Fibroblast of the aortic adventitia (primary cell): ENCODE measurements at regions not wholly inside any gene's neighbourhood (a gene's known extent, or its start where the extent isn't known, plus 50 kb on each side); places are given as distances from the start of the nearest gene placed in this dataset.

Experiments used
- DNase-seq: peaks from one replicate; pipeline ENCODE4 v3.0.0-alpha.2; 2010; ENCODE audit warnings: low read depth
- H3K4me3 ChIP-seq: 2 replicates; pipeline ENCODE4 v1.5.1; 2011; ENCODE audit warnings: low read depth, mild to moderate bottlenecking, control low read depth, low read length, moderate library complexity
- CTCF ChIP-seq: IDR thresholded peaks from 2 replicates; pipeline ENCODE4 v1.5.1; 2011; ENCODE audit warnings: mild to moderate bottlenecking, low read length, control low read depth, inconsistent platforms; ENCODE audit not compliant: insufficient read depth

- H3K4me3 ChIP-seq: no peak overlapping the region
- DNase-seq: no peak
- no peak for TF ChIP-seq CTCF
Observed at GRCh38 chr5:56712895-56713591, 102.3 kb upstream of the MAP3K1 start.

DNA sequence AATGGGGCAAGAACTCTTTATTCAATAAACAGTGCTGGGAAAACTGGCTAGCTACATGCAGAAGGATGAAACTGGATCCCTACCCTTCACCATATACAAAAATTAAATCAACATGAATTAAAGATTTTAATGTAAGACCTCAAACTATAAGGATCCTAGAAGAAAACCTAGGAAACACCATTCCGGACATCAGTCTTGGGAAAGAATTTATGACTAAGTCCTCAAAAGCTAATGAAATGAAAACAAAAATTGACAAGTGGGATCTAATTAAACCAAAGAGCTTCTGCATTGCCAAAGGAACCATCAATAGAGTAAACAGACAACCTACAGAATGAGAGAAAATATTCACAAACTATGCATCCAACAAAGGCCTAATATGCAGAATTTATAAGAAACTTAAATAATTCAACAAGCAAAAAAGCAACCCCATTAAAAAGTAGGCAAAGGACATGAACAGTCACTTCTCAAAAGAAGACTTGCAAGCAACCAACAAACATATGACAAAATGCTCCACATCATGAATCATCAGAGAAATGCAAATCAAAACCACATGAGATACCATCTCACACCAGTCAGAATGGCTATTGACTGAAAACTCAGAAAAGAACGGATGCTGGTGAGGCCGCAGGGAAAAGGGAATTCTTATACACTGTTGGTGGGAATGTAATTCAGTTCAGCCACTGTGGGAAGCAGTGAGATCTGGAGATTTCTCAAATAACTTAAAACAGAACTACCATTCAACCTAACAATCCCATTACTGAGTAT, 104.3 kb upstream of the MAP3K1 start:
- H3K4me3 ChIP-seq: no peak overlapping the region
- DNase-seq: no peak
- TF ChIP-seq CTCF: no peak

DNA sequence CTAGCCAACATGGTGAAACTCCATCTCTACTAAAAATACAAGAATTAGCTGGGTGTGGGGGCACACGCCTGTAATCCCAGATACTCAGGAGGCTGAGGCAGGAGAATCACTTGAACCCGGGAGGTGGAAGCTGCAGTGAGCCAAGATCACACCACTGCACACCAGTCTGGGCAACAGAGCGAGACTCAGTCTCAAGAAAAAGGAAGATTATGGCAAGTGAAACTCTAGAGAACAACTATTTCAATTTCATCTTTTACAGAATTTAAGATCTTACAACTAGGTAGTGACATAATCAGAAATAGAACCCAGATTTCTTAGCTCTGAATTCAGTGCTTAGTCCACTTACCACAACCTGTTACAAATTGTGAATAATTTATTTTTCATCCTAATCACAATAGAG, 108.8 kb upstream of the MAP3K1 start:
- no peak overlapping the region for H3K4me3 ChIP-seq
- no peak for TF ChIP-seq CTCF
- DNase-seq: no peak

DNA sequence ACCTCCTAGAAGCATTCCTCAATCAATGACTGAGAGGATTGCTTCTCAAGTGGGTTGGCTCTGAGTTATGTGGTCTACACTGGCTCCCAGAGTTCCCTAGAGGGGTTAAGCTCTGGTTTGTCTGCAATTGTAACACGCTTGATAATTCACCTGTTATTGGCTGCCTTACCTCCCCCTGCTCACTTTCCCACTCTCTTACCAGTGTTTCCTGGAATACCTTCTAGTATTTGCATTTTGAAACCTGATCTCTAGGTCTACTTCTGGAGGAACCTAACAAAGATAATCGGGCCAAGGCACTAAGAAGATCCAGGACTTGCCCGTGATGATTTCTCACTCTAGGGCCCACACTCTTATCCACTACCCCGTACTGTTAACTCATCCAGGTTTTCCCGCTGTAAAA, 110.1 kb upstream of the MAP3K1 start:
- no peak overlapping the region for H3K4me3 ChIP-seq
- DNase-seq: no peak
- TF ChIP-seq CTCF: no peak

DNA sequence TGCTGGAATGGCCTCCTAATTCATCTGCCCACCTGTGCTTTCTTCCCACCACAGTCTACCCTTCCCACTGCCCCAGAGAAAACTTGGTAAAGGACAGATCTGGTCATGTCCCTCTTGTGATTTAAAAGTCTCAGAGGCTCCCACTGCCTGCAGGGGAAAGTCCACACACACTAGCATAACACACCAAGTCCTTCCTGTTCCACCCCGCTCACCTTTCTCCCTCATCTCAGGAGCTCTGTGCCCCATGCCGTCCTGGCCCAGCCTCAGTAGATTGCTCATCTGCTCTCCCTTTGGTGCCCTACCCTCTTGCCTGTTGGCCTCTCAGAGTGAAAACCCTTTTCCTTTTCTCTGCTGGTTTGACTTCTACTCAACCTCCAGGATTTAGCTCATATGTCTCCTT, 111.4 kb upstream of the MAP3K1 start:
- no peak overlapping the region for H3K4me3 ChIP-seq
- no peak for DNase-seq
- TF ChIP-seq CTCF: no peak

DNA sequence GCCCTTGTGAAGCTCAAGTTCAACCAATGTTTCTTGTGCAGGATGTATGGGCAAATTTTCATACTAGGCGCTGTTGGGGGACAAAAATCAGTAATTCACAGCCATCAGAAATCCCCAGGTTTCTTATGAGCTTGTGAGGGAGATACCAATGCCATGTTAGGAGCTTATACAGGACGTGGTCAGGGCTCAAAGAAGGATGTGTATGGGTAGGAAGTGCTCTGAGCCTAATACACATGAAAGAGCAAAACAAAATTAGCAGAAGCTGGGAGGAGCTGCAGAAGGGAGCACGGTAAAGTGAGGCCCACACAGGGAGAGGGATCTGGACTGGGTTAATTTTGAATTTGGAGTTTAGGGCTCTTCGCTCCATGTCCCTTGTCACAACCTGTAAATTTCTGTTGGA, 114.6 kb upstream of the MAP3K1 start:
- no peak overlapping the region for H3K4me3 ChIP-seq
- no peak for DNase-seq
- TF ChIP-seq CTCF: no peak
